ENCODE measurements at regions not wholly inside any gene's neighbourhood (a gene's known extent, or its start where the extent isn't known, plus 50 kb on each side); places are given as distances from the start of the nearest gene placed in this dataset.

DNA sequence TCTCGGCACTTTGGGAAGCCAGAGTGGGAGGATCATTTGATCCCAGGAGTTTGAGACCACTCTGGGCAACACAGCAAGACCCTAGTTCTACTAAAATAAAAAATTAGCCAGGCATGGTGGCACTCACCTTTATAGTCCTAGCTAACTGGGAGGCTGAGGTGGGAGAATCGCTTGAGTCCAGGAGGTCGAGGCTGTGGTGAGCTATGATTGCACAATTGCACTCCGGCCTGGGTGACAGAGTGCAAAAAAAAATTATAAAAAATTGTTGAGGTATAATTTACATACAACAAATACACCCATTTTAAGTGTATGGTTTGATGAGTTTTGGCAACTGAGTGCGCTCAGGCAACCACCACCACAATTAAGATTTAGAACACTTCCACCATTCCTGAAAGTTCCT is 108.5 kb upstream of the GADD45A start:
- TF ChIP-seq, protein P1, sequence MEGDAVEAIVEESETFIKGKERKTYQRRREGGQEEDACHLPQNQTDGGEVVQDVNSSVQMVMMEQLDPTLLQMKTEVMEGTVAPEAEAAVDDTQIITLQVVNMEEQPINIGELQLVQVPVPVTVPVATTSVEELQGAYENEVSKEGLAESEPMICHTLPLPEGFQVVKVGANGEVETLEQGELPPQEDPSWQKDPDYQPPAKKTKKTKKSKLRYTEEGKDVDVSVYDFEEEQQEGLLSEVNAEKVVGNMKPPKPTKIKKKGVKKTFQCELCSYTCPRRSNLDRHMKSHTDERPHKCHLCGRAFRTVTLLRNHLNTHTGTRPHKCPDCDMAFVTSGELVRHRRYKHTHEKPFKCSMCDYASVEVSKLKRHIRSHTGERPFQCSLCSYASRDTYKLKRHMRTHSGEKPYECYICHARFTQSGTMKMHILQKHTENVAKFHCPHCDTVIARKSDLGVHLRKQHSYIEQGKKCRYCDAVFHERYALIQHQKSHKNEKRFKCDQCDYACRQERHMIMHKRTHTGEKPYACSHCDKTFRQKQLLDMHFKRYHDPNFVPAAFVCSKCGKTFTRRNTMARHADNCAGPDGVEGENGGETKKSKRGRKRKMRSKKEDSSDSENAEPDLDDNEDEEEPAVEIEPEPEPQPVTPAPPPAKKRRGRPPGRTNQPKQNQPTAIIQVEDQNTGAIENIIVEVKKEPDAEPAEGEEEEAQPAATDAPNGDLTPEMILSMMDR (IDR thresholded peaks at IDR 0.05), result no peak
- DNase-seq (no peak), ATAC-seq (no peak)
- no peaks in the 10 kb centered on the region for H3K27me3 ChIP-seq (ENCODE audit: low read depth)
- H3K4me3 ChIP-seq, result no peak overlapping the region
- no peak overlapping the region for H3K27ac ChIP-seq
- H3K4me1 ChIP-seq, result peaks cover 14% of the 10 kb centered on the region
- intact Hi-C loops (cut with DNase I), result no loop called here
- H3K36me3 ChIP-seq, result no peaks in the 10 kb centered on the region
- H3K9me3 ChIP-seq, result no peaks in the 10 kb centered on the region

- H3K4me1 ChIP-seq, result peaks cover 11% of the 10 kb centered on the region
- no peaks in the 10 kb centered on the region for H3K9me3 ChIP-seq
- TF ChIP-seq, protein P1 (IDR thresholded peaks at IDR 0.05), result no peak
- no peaks in the 10 kb centered on the region for H3K27me3 ChIP-seq (ENCODE audit: low read depth)
- intact Hi-C loops (cut with DNase I), result no loop called here
- DNase-seq, result no peak
- H3K4me3 ChIP-seq, result no peak overlapping the region
- no peak for ATAC-seq
- no peak overlapping the region for H3K27ac ChIP-seq
- no peaks in the 10 kb centered on the region for H3K36me3 ChIP-seq
Measured at GRCh38 chr1:67577646-67578045, 107.4 kb upstream of the GADD45A start.

DNA sequence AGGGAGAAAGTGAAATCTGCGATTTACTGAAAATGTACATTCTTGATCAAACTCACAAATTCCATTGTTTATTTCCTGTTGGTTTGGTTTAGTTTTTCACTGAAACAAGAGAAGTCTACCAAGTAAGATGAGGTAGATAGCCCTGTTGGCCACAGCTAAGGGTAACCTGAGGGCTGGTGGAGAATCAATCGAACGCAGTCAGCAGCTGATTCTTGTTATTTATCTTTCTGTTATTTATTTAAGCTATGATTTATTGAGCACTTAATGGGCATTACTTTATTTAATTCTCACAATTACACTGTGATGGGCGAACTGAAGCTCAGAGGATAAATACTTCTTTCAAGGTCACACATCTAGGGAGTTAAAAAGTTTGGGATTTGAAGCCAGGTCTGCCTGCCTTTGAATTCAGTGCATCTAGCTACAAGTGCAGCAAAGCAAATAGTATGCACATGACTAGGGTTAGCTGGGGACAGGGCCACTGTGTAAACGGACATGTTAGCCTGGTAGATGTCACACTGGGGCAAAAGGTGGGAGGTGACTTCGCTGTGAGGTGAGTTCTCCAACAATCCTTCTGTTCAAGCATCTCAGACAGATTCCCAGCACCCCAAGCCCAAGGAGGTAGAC is 106.5 kb upstream of the GADD45A start:
- DNase-seq, result no peak
- no peak for ATAC-seq
- Histone ChIP-seq H3K27ac (no peak overlapping the region), H3K4me1 (peaks cover 8% of the 10 kb centered on the region), H3K9me3 (no peaks in the 10 kb centered on the region), H3K27me3 (ENCODE audit: low read depth) (no peaks in the 10 kb centered on the region), H3K36me3 (no peaks in the 10 kb centered on the region), H3K4me3 (no peak overlapping the region)
- TF ChIP-seq, protein P1 (IDR thresholded peaks at IDR 0.05), result no peak
- intact Hi-C loops (cut with DNase I), result no loop called here

GRCh38 chr1:67579623-67580394 is 105.2 kb upstream of the GADD45A start:
- TF ChIP-seq, protein P1 (IDR thresholded peaks at IDR 0.05), result no peak
- Histone ChIP-seq H3K4me3 (no peak overlapping the region), H3K4me1 (peaks cover 6% of the 10 kb centered on the region), H3K9me3 (no peaks in the 10 kb centered on the region), H3K27ac (no peak overlapping the region), H3K36me3 (no peaks in the 10 kb centered on the region), H3K27me3 (ENCODE audit: low read depth) (no peaks in the 10 kb centered on the region)
- intact Hi-C loops (cut with DNase I), result no loop called here
- no peak for ATAC-seq
- no peak for DNase-seq

DNA sequence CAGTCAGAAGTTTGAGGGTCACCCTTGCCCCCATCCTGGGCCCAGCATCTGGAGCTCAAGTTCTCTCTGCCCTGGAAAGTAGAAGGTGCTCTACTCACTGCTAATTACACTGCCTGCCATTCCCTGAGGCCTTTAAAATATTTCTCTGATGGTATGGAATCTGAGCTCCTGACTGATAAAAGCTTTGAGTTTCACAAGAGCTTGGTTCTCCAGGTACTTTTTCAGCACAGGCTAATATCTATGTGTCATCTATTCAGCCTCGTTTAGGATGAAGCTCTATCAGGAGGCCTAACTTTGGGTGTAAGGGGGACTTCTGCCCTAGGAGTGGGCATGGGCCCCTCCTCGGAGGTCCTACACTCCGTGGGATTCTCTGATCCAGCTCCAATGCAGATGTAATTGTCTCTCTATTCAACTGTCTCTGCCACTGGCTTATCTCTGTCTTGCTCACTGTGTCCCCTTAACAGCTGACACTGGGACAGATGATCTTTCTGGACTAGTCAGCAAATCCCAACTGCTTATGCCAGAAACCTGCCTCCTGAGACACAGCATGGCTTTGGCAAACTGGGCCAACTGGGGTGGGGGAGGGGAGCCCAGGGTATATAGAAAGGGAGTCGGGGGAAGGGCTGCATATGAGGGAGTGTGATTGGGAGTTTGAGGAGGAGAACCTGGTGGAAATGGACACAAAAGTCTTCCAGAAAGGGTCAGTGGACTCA is 104.2 kb upstream of the GADD45A start:
- Histone ChIP-seq H3K9me3 (no peaks in the 10 kb centered on the region), H3K27me3 (ENCODE audit: low read depth) (no peaks in the 10 kb centered on the region), H3K4me3 (no peak overlapping the region), H3K27ac (no peak overlapping the region), H3K4me1 (peaks cover 6% of the 10 kb centered on the region), H3K36me3 (no peaks in the 10 kb centered on the region)
- DNase-seq, result no peak
- no peak for ATAC-seq
- TF ChIP-seq, protein P1 (IDR thresholded peaks at IDR 0.05), result no peak
- intact Hi-C loops (cut with DNase I), result no loop called here

Measured in lower lobe of right lung (tissue), 2 donors.